Endometrium (tissue), 2 donors: ENCODE measurements at regions not wholly inside any gene's neighbourhood (a gene's known extent, or its start where the extent isn't known, plus 50 kb on each side); places are given as distances from the start of the nearest gene placed in this dataset.
"Not testable (repeated sequence)": the region's sequence is repeated elsewhere in the genome, so short reads cannot be mapped to it uniquely, and the experiment has no call there.

Experiments used
- FAIRE-seq: peaks from 2 replicates; lab custom pipeline; 2012; peaks lifted over from hg19 to GRCh38; lab: Jason Lieb, UNC
- donor health status: control.
- donor health status: control.

DNA sequence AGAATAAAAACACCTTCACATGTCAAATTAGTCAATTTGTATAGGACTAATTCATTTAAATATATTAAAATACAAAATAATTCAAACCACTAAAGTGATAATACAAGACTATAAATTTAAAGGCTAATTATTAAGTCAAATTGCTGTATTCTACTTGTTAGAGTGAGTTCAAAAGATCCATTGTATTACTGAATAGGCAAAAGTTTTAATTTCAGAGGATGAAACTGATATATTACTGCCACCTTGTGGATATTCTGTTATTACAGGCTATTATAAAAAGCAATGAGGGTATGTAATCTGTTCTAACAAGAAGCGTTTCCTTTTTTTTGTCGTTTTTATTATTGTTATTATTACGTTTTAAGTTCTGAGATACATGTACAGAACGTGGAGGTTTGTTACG, 1825.5 kb upstream of the TPTE start:
- peak; percentile 99 for FAIRE-seq

DNA sequence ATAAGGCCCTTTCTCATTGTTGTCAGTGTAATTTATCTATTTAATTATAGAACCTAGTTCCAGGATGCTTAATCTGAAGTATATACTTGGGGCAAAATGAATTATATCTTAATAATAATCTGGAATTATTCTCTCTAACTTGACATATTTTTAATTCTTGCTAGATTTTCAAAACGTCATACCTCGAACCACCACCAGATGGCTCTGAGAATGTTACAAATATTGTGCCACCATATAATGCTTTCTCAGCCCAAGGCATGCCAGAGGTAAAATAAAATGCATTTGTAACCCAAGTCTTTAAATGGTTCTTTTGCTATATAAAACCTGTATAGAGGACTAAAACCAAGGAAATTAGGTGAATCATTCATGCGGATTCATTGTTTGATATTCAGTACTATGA, 1820.1 kb upstream of the TPTE start:
- not testable (repeated sequence) for FAIRE-seq

DNA sequence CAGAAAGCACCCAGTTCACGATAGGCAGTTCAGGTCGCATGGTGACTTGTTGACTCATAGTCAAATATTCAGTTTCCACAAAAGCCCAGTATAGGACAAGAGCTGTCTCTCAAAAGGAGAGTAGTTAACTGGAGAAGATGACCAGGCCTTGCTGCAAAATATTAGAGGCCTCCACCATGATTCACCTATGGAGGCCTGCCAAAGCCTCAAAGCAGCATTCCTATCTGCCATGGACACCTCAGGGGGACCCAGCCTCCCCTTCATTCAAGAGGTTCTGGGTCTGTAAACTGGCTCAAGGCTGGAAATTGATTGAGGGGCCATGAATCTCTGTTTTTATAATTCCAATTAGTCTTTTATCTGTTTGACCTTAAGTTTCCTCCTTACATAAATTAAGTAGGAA, 1815.6 kb upstream of the TPTE start:
- not testable (repeated sequence) for FAIRE-seq
